RWPE2 (cell line): ENCODE measurements at regions not wholly inside any gene's neighbourhood (a gene's known extent, or its start where the extent isn't known, plus 50 kb on each side); places are given as distances from the start of the nearest gene placed in this dataset.

Experiments
- ATAC-seq: fragments of 200-7000 bp; cut with Tn5 transposase; 3 replicates; pipeline ENCODE4 v1.9.1; 2021; ENCODE audit warnings: low read depth
- DNase-seq: peaks from one replicate; pipeline ENCODE4 v3.0.0-alpha.2; 2020; ENCODE audit warnings: low spot score
- H3K27ac ChIP-seq: fragments of 450-650 bp; 2 replicates; pipeline ENCODE4 v1.5.1; 2017; ENCODE audit warnings: mild to moderate bottlenecking; ENCODE audit not compliant: poor library complexity, severe bottlenecking
- H3K27me3 ChIP-seq: fragments of 250-450 bp; sonication (Bioruptor Pico); 2 replicates; pipeline ENCODE4 v1.5.1; 2021; ENCODE audit warnings: mild to moderate bottlenecking, moderate library complexity; ENCODE audit not compliant: insufficient read depth, poor library complexity, severe bottlenecking
- H3K36me3 ChIP-seq: fragments of 250-450 bp; sonication (Bioruptor Pico); 2 replicates; pipeline ENCODE4 v1.5.1; 2020; ENCODE audit warnings: low read depth, mild to moderate bottlenecking, moderate library complexity
- H3K4me1 ChIP-seq: fragments of 250-450 bp; sonication (Bioruptor Pico); 2 replicates; pipeline ENCODE4 v1.5.1; 2021; ENCODE audit warnings: mild to moderate bottlenecking, moderate library complexity; ENCODE audit not compliant: insufficient read depth, poor library complexity, severe bottlenecking
- H3K4me3 ChIP-seq: fragments of 250-450 bp; sonication (Bioruptor Pico); 2 replicates; pipeline ENCODE4 v1.5.1; 2021; ENCODE audit warnings: mild to moderate bottlenecking, moderate library complexity; ENCODE audit not compliant: severe bottlenecking
- H3K9me3 ChIP-seq: fragments of 250-450 bp; sonication (Bioruptor Pico); 2 replicates; pipeline ENCODE4 v1.5.1; 2021; ENCODE audit warnings: mild to moderate bottlenecking, moderate library complexity; ENCODE audit not compliant: severe bottlenecking
- TF ChIP-seq, protein P1 (sequence below): fragments of 450-650 bp; IDR thresholded peaks from one replicate; pipeline ENCODE4 v1.5.1; 2017; ENCODE audit warnings: mild to moderate bottlenecking, moderate library complexity; ENCODE audit not compliant: poor library complexity, severe bottlenecking

DNA sequence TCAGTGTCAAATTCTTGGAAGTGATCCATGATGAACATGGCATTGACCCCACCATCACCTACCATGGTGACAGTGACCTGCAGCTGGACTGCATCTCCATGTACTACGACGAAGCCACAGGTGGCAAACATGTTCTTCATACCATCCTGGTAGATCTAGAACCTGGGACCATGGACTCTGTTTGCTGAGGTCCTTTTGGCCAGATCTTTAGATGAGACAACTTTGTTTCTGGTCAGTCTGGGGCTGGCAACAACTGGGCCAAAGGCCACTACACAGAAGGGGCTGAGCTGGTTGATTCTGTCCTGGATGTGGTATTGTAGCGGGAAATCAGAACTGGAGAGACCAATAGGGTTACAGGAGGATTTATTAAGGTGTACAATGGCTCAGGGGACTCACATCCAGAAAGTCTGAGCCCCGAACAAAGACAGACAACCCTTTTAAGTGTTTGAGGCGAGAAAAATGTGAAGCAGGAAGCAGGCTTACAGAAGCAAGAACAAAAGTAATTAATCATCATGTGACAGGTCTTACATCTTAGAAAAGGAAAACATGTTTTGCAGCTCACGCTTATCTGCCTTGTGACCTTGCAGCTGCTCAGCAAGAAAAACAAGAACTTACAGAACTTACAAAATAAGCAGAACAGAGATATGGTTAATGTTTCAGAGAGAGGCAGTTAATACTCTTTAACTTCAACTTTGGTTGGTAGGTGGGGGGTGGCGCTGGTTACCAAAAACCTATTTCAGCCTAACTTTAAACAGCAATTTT lies 58.8 kb upstream of the MOCS1 start:
- H3K36me3 ChIP-seq = no peaks in the 10 kb centered on the region
- TF ChIP-seq, protein P1, sequence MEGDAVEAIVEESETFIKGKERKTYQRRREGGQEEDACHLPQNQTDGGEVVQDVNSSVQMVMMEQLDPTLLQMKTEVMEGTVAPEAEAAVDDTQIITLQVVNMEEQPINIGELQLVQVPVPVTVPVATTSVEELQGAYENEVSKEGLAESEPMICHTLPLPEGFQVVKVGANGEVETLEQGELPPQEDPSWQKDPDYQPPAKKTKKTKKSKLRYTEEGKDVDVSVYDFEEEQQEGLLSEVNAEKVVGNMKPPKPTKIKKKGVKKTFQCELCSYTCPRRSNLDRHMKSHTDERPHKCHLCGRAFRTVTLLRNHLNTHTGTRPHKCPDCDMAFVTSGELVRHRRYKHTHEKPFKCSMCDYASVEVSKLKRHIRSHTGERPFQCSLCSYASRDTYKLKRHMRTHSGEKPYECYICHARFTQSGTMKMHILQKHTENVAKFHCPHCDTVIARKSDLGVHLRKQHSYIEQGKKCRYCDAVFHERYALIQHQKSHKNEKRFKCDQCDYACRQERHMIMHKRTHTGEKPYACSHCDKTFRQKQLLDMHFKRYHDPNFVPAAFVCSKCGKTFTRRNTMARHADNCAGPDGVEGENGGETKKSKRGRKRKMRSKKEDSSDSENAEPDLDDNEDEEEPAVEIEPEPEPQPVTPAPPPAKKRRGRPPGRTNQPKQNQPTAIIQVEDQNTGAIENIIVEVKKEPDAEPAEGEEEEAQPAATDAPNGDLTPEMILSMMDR = no peak
- ATAC-seq = no peak
- no peaks in the 10 kb centered on the region for H3K4me1 ChIP-seq
- DNase-seq = no peak
- no peak overlapping the region for H3K4me3 ChIP-seq
- no peak overlapping the region for H3K27ac ChIP-seq
- H3K9me3 ChIP-seq = peaks cover 4% of the 10 kb centered on the region
- H3K27me3 ChIP-seq = no peaks in the 10 kb centered on the region
